Panc1 (cell line): ENCODE measurements at regions not wholly inside any gene's neighbourhood (a gene's known extent, or its start where the extent isn't known, plus 50 kb on each side); places are given as distances from the start of the nearest gene placed in this dataset.

ENCODE experiments used
- TF ChIP-seq, protein P1 (sequence below): fragments of 450-650 bp; IDR thresholded peaks from 2 replicates; pipeline ENCODE4 v1.5.1; 2017; ENCODE audit warnings: mild to moderate bottlenecking
- TF ChIP-seq, protein P2 (sequence below), 2 experiments: IDR thresholded peaks; 2 replicates each; pipeline ENCODE4 v1.6.1; 2011 to 2012; ENCODE audit warnings: low read depth in 2 of 2, control low read depth in 1 of 2, low read length in 1 of 2, mild to moderate bottlenecking in 1 of 2, moderate library complexity in 1 of 2; ENCODE audit not compliant: insufficient read depth in 1 of 2

DNA sequence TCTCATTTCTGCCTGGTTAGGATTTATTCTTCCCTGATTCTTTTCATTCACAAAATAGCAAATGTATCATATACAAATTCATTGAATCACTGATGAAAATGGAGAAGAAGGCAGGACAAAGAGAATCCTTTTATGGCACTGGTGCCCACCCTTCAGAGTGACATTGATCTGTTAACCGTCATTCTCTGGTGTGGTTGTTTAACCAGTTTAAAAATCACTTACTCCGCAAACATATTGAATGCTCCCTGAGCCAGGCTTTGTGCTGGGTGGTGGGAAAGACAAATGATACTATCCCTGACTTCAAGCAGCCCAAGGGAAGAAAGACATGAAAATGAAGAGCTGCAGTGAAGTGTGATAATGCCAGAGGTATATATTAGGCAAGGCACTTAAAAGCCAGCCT, 187.5 kb upstream of the SLC38A2 start:
- TF ChIP-seq, protein P1, sequence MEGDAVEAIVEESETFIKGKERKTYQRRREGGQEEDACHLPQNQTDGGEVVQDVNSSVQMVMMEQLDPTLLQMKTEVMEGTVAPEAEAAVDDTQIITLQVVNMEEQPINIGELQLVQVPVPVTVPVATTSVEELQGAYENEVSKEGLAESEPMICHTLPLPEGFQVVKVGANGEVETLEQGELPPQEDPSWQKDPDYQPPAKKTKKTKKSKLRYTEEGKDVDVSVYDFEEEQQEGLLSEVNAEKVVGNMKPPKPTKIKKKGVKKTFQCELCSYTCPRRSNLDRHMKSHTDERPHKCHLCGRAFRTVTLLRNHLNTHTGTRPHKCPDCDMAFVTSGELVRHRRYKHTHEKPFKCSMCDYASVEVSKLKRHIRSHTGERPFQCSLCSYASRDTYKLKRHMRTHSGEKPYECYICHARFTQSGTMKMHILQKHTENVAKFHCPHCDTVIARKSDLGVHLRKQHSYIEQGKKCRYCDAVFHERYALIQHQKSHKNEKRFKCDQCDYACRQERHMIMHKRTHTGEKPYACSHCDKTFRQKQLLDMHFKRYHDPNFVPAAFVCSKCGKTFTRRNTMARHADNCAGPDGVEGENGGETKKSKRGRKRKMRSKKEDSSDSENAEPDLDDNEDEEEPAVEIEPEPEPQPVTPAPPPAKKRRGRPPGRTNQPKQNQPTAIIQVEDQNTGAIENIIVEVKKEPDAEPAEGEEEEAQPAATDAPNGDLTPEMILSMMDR, result no peak
- TF ChIP-seq, protein P2, sequence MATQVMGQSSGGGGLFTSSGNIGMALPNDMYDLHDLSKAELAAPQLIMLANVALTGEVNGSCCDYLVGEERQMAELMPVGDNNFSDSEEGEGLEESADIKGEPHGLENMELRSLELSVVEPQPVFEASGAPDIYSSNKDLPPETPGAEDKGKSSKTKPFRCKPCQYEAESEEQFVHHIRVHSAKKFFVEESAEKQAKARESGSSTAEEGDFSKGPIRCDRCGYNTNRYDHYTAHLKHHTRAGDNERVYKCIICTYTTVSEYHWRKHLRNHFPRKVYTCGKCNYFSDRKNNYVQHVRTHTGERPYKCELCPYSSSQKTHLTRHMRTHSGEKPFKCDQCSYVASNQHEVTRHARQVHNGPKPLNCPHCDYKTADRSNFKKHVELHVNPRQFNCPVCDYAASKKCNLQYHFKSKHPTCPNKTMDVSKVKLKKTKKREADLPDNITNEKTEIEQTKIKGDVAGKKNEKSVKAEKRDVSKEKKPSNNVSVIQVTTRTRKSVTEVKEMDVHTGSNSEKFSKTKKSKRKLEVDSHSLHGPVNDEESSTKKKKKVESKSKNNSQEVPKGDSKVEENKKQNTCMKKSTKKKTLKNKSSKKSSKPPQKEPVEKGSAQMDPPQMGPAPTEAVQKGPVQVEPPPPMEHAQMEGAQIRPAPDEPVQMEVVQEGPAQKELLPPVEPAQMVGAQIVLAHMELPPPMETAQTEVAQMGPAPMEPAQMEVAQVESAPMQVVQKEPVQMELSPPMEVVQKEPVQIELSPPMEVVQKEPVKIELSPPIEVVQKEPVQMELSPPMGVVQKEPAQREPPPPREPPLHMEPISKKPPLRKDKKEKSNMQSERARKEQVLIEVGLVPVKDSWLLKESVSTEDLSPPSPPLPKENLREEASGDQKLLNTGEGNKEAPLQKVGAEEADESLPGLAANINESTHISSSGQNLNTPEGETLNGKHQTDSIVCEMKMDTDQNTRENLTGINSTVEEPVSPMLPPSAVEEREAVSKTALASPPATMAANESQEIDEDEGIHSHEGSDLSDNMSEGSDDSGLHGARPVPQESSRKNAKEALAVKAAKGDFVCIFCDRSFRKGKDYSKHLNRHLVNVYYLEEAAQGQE (IDR thresholded peaks at IDR 0.05; ENCODE audit: insufficient read depth in 1 of 2, low read depth in 2 of 2, low read length in 1 of 2), result no peak
